EH (cell line): ENCODE measurements at regions not wholly inside any gene's neighbourhood (a gene's known extent, or its start where the extent isn't known, plus 50 kb on each side); places are given as distances from the start of the nearest gene placed in this dataset.

Experiments
- DNase-seq: peaks from one replicate; pipeline ENCODE4 v3.0.0-alpha.2; 2015; ENCODE audit warnings: low read depth

- no peak for DNase-seq
Observed at GRCh38 chr17:52388941-52389340, 230.4 kb upstream of the CA10 start.

- DNase-seq, result no peak
Observed at GRCh38 chr17:52384695-52385094, 226.2 kb upstream of the CA10 start.

- DNase-seq, result no peak
Observed at GRCh38 chr17:52383493-52384100, 225.1 kb upstream of the CA10 start.

- no peak for DNase-seq
Observed at GRCh38 chr17:52378860-52379259, 220.3 kb upstream of the CA10 start.

- DNase-seq, result no peak
Observed at GRCh38 chr17:52376137-52376536, 217.6 kb upstream of the CA10 start.

GRCh38 chr17:52368886-52369285 lies 210.4 kb upstream of the CA10 start:
- DNase-seq, result no peak

- DNase-seq, result no peak
Observed at GRCh38 chr17:52357854-52358253, 199.3 kb upstream of the CA10 start.

GRCh38 chr17:52336796-52337195 lies 178.3 kb upstream of the CA10 start:
- DNase-seq, result no peak

- DNase-seq, result no peak
Observed at GRCh38 chr17:52306314-52306713, 147.8 kb upstream of the CA10 start.

- no peak for DNase-seq
Observed at GRCh38 chr17:52298881-52299280, 140.4 kb upstream of the CA10 start.

GRCh38 chr17:52297230-52298010 lies 138.9 kb upstream of the CA10 start:
- DNase-seq, result no peak

- no peak for DNase-seq
Observed at GRCh38 chr17:52294301-52294700, 135.8 kb upstream of the CA10 start.

- DNase-seq, result no peak
Observed at GRCh38 chr17:52287611-52288010, 129.1 kb upstream of the CA10 start.

GRCh38 chr17:52283872-52284271 lies 125.4 kb upstream of the CA10 start:
- no peak for DNase-seq

- DNase-seq, result no peak
Observed at GRCh38 chr17:52276381-52277008, 118.0 kb upstream of the CA10 start.

GRCh38 chr17:52271781-52272180 lies 113.3 kb upstream of the CA10 start:
- no peak for DNase-seq

- no peak for DNase-seq
Observed at GRCh38 chr17:52255347-52255746, 96.8 kb upstream of the CA10 start.

GRCh38 chr17:52244689-52245088 lies 86.2 kb upstream of the CA10 start:
- no peak for DNase-seq

- DNase-seq, result no peak
Observed at GRCh38 chr17:52242268-52242667, 83.8 kb upstream of the CA10 start.

- DNase-seq, result no peak
Observed at GRCh38 chr17:52237151-52237550, 78.6 kb upstream of the CA10 start.

GRCh38 chr17:52235516-52235915 lies 77.0 kb upstream of the CA10 start:
- no peak for DNase-seq

GRCh38 chr17:52233632-52234031 lies 75.1 kb upstream of the CA10 start:
- DNase-seq, result no peak

- no peak for DNase-seq
Observed at GRCh38 chr17:52233176-52233575, 74.7 kb upstream of the CA10 start.
